ENCODE measurements at regions not wholly inside any gene's neighbourhood (a gene's known extent, or its start where the extent isn't known, plus 50 kb on each side); places are given as distances from the start of the nearest gene placed in this dataset.

DNA sequence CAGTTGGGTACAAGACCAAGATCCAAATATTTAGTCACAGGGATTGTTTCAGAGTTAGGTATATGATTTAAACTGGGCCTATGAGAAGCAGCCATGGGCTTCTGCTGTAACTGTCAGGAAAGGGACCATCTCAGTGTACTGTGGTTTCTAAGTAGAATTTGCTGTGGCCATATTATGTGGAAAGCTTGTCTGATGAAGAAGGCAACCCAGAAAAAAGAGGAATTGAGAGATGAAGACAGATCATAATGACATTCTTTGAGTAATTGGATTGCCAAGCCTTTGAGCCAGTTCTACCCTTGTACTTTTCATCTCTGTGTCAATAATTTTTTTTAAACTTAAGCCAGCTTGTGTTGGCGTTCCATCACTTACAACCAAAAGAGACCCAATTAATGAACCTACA is 259.6 kb downstream of the NUP35 start:
- no peak overlapping the region for H3K4me3 ChIP-seq (ENCODE audit: low read depth, low read length)
- TF ChIP-seq, protein P1, sequence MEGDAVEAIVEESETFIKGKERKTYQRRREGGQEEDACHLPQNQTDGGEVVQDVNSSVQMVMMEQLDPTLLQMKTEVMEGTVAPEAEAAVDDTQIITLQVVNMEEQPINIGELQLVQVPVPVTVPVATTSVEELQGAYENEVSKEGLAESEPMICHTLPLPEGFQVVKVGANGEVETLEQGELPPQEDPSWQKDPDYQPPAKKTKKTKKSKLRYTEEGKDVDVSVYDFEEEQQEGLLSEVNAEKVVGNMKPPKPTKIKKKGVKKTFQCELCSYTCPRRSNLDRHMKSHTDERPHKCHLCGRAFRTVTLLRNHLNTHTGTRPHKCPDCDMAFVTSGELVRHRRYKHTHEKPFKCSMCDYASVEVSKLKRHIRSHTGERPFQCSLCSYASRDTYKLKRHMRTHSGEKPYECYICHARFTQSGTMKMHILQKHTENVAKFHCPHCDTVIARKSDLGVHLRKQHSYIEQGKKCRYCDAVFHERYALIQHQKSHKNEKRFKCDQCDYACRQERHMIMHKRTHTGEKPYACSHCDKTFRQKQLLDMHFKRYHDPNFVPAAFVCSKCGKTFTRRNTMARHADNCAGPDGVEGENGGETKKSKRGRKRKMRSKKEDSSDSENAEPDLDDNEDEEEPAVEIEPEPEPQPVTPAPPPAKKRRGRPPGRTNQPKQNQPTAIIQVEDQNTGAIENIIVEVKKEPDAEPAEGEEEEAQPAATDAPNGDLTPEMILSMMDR (IDR thresholded peaks at IDR 0.05; ENCODE audit: control insufficient read depth, extremely low read depth, insufficient read depth) = no peak
- no peak for DNase-seq (ENCODE audit: low read depth)

DNA sequence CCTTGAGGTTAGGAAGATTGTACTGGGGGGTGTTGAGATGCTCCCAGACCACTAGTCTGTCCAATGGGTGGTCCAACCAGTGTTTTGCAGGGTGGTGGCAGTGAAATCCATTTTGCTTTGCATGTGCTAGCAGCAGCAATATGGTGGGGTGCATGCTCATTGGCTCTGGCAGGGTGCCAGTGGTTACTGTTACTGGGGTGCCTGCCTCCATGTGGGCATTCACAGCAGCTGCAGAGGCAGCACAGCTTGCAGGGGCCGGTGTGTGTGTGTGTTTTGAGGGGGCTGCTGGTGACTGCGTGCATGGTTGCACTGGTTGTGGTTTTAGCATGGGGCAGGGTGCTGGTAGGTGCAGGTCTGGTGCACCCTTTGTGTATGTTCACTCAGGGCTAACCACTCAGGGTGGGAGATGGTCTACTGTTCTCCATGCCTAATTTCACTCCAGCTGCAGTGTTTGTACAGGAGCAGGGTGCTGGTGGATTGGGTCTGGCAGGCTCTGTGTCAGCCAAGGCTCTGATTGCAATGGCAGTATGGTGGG is 265.4 kb downstream of the NUP35 start:
- TF ChIP-seq, protein P1 (IDR thresholded peaks at IDR 0.05; ENCODE audit: control insufficient read depth, extremely low read depth, insufficient read depth) = no peak
- no peak overlapping the region for H3K4me3 ChIP-seq (ENCODE audit: low read depth, low read length)
- DNase-seq (ENCODE audit: low read depth) = no peak

DNA sequence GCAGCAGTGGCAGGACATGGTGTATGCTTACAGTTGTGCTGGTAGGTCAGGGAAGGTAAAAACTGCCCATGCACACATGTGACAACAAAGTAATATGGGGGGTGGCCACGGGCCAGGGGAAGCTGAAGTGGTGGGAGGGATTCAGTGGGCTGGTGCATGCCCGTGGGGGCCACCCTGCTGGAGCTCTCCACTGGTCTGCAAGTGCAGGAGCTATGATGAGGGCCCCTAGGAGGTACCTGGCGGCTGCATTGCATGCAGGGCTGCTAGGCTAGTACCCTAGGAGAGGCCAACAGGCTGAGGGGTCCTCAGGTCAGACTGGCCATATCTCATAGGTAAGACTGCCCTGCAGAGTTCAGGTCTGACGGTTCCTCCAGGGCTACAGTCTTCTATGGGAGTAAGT is 265.9 kb downstream of the NUP35 start:
- no peak for DNase-seq (ENCODE audit: low read depth)
- no peak overlapping the region for H3K4me3 ChIP-seq (ENCODE audit: low read depth, low read length)
- TF ChIP-seq, protein P1 (IDR thresholded peaks at IDR 0.05; ENCODE audit: control insufficient read depth, extremely low read depth, insufficient read depth) = no peak

DNA sequence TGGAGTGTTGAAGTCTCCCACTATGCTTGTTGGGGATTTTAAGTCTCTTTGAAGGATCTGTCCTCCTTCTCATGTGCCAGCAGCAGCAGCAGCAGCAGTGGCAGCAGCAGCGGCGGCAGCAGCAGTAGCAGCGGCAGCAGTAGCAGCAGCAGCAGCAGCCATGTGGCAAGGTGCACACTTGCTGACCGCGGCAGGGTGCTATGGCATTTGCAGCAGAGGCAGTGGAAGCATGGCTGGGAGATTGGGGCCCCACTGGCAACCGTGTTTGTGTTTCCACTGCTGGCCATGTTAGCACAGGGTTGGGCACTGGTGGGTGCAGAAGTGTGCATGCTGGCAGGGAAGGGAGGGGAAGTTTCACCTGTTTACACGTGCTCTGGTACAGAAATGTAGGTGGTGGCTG is 280.1 kb downstream of the NUP35 start:
- TF ChIP-seq, protein P1 (IDR thresholded peaks at IDR 0.05; ENCODE audit: control insufficient read depth, extremely low read depth, insufficient read depth) = no peak
- no peak overlapping the region for H3K4me3 ChIP-seq (ENCODE audit: low read depth, low read length)
- DNase-seq (ENCODE audit: low read depth) = no peak

GRCh38 chr2:183408562-183408961 is 284.3 kb downstream of the NUP35 start:
- TF ChIP-seq, protein P1 (IDR thresholded peaks at IDR 0.05; ENCODE audit: control insufficient read depth, extremely low read depth, insufficient read depth) = no peak
- H3K4me3 ChIP-seq (ENCODE audit: low read depth, low read length) = no peak overlapping the region
- no peak for DNase-seq (ENCODE audit: low read depth)

DNA sequence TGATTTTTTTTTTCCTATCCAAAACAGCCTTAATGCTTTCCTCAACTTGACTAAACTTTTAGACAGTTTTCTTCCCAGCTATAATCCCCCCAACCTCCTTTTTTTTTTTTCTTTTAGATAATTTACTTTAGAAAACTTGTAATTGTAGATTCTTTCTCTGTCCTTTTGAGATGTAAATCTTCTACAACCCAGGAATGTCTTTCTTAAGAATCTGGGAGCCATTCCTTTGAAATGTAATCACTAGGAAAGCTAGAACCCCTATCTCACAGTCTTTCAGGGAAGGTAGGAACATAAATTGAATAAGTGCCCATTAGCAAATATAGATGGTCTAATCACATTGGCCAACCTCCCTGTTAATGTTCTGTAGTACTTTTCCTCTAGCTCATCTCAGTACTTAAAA is 285.4 kb downstream of the NUP35 start:
- no peak overlapping the region for H3K4me3 ChIP-seq (ENCODE audit: low read depth, low read length)
- DNase-seq (ENCODE audit: low read depth) = no peak
- TF ChIP-seq, protein P1 (IDR thresholded peaks at IDR 0.05; ENCODE audit: control insufficient read depth, extremely low read depth, insufficient read depth) = no peak

DNA sequence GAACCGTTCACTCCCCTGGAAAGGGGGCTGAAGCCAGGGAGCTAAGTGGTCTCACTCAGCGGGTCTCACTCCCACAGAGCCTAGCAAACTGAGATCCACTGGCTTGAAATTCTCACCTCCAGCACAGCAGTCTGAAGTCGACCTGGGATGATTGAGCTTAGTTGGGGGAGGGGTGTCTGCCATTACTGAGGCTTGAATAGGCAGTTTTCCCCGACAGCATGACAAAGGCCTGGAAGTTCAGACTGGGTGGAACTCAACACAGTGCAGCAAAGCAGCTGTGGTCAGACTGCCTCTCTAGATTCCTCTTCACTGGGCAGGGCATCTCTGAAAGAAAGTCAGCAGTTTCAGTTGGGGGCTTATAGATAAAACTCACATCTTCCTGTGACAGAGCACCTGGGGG is 292.5 kb downstream of the NUP35 start:
- no peak overlapping the region for H3K4me3 ChIP-seq (ENCODE audit: low read depth, low read length)
- no peak for DNase-seq (ENCODE audit: low read depth)
- TF ChIP-seq, protein P1 (IDR thresholded peaks at IDR 0.05; ENCODE audit: control insufficient read depth, extremely low read depth, insufficient read depth) = no peak

Measured in LNCaP clone FGC (cell line).